HG03565 (cell line): ENCODE measurements at regions not wholly inside any gene's neighbourhood (a gene's known extent, or its start where the extent isn't known, plus 50 kb on each side); places are given as distances from the start of the nearest gene placed in this dataset.

Experiments
- ATAC-seq: cut with Tn5 transposase; IDR thresholded peaks from one replicate; pipeline ENCODE4 v1.9.1; 2021; ENCODE audit warnings: mild to moderate bottlenecking, moderate library complexity; ENCODE audit not compliant: unreplicated experiment

DNA sequence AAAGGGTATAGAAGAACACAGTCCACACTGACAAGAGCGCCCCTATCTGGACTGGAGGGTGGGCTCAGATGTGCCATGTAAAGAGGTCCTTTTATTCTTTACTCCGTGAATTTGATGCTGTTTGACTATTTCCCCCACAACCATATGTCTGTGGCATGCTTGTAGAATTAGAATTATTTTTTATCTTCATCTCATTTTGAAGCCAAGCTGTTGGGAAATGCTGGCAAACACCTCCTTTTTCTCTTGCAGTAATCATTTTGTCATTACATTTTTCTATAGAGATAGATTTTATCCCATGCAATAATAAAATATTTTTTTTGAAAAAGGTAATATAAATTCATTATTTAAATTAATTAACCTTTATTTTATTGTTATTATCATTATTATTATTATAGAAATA lies 926.6 kb upstream of the AUTS2 start:
- ATAC-seq: no peak

DNA sequence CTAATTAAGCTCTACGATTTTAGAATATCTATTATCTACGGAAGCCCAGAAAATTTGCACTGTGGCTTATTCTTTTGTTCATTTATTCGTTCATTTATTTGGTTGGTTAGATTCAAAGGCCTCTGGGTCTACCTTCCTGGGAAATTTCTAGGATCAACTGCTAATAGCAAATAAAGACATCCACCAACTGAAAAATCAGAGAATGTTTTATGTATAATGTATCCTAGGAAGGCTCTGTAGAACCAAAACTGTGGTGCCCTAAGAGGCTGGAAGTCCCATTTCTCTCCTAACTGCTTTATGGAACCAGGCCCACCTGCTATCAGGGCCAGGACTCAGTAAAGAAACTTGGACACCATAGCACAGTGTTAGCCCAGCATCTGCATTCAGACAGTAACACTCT lies 923.4 kb upstream of the AUTS2 start:
- ATAC-seq: no peak

GRCh38 chr7:68676813-68677535 lies 921.3 kb upstream of the AUTS2 start:
- ATAC-seq: no peak

DNA sequence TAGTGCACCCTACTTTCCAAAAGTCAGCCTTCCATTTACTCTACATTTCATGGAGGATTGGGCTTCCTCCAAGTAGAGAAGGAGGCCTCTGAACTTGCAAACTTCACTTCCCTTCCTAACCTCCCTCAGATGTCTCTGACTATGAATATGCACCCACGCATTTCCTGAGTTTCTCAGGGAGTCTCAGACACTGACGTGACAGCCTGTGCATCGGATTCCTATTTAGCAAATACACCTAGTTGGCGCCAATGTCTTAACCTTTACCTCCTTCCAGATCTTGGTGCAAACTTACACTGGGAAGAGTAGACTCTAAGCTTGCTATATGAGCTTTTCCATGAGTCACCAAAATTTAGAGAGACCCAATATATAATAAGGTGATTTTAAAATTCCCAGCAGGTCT lies 920.1 kb upstream of the AUTS2 start:
- ATAC-seq: no peak

DNA sequence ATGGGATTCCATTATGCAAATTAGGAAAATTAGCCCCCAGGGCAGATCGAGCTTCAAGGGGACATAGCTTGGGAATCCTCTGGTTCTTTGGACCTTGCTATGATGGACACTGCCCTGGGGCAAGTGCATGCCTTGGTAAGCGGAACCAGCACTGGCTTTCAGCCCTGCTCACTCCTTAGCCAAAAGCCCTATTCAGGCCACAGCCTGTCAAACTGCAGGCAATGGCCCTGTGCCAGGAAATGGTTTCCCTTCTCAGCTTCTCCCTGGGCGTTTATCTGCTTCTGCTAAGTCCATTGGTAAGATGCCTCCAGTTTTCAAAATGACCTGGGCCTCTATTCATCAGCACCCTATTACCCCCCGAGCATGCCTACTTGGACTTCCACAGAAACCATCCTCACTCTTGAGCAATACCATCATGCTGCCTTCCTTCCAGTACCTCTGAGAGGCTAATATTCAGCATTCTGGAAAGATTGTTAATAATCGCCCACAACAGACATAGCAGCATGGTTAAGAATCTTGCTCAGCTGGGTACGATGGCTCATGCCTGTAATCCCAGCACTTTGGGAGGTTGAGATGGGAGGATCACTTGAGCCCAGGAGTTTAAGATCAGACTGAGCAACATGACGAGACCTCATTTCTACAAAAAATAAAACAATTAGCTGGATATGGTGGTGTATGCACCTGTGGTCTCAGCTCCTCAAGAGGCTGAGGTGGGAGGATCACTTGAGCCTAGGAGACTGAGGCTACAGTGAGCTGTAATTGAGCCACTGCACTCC lies 918.6 kb upstream of the AUTS2 start:
- no peak for ATAC-seq

GRCh38 chr7:68680235-68680872 lies 917.9 kb upstream of the AUTS2 start:
- no peak for ATAC-seq

DNA sequence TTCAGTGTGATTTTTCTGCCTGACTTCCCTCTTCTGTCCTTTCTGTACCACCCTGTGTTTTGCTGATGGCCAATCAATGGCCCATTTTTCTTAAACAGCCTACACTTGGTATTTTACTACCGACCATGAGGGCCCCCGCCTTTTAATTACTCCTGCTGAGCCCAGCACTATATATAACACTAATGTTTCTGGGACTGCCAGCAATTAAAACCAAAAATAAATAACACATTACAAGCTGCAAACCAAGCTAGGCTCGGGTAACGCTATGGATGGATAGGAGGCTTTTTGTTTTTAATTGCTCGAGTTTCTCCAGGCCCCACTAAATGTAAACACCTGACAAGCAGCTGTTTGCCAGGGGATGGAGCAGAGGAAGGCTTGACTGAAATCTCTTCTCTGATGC lies 915.4 kb upstream of the AUTS2 start:
- no peak for ATAC-seq

DNA sequence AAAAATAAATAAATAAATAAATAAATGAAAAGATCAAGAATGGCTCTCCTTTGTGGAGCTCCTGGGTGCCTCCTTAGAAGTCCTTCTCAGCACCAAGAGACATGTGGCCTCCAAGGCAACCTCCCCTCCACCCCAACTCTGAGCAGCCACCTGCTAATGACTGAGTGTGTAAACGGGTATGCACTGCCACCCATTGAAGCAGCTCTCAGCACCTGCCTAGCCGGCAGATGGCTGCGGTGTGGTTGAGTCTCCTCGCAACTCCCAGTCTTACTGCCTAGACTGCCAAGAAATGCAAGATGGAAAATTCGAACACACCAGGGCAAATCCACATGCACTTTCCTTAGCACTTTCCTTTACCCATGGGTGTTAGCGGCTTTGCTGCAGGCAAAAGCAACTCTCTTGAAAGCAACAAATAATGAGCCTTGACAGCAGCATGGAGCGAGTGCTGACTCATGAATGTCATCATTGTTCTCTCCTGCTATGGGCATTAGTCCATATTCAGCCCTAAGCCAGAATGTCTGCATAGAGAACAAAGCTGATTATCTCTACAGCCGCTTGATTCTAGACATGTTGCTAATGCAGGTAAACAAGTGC lies 913.9 kb upstream of the AUTS2 start:
- ATAC-seq: no peak

GRCh38 chr7:68684996-68685395 lies 913.3 kb upstream of the AUTS2 start:
- ATAC-seq: no peak

DNA sequence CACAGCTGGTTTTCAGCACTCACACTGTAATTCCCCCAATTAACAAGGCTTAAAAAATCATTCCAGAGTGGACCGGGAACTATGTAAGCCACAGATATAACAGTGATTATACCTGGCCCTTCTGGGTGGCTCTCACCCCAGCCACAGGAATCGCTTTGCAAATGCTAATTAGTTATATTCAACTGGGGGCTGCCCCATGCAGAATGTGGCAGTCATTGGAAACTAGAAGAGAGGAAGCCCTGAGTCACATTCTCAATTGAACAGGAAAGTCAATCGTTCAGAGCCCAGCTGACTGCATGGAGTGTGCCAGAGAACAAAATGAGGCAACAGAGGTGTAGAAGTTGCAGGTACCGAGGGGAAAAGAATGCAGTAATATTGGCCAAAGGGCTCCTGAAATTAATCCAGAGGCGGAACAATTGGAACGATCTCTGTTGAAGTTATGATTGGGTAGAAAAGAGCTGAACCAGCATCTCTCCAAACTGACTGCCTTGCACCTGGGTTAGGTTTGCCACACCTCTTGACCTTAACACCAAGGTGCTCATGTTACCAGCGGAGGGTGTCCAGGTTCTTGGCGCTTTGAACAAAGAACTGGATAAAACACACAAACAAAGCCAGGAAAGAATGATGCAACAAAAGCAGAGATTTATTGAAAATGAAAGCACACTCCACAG lies 909.7 kb upstream of the AUTS2 start:
- no peak for ATAC-seq

DNA sequence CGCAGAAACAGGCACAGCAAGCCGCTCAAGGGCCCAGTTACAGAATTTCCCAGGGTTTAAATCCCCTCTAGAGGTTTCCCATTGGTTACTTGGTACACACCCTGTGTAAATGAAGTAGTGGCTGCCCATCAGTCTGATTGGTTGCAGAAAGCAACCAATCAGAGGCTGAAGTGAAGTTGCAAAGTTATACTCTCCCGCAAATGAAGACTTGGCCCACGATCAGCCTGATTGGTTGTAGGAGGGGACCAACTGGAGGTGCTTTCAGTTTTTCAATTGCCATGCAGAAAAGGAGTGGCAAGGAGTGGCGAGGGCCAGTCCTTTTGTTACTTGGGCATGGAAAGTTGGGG lies 909.2 kb upstream of the AUTS2 start:
- no peak for ATAC-seq

- no peak for ATAC-seq
Observed at GRCh38 chr7:68691261-68692216, 906.7 kb upstream of the AUTS2 start.

- ATAC-seq: no peak
Observed at GRCh38 chr7:68692511-68692910, 905.8 kb upstream of the AUTS2 start.

GRCh38 chr7:68694656-68695055 lies 903.6 kb upstream of the AUTS2 start:
- ATAC-seq: no peak

- no peak for ATAC-seq
Observed at GRCh38 chr7:68697796-68698280, 900.4 kb upstream of the AUTS2 start.

DNA sequence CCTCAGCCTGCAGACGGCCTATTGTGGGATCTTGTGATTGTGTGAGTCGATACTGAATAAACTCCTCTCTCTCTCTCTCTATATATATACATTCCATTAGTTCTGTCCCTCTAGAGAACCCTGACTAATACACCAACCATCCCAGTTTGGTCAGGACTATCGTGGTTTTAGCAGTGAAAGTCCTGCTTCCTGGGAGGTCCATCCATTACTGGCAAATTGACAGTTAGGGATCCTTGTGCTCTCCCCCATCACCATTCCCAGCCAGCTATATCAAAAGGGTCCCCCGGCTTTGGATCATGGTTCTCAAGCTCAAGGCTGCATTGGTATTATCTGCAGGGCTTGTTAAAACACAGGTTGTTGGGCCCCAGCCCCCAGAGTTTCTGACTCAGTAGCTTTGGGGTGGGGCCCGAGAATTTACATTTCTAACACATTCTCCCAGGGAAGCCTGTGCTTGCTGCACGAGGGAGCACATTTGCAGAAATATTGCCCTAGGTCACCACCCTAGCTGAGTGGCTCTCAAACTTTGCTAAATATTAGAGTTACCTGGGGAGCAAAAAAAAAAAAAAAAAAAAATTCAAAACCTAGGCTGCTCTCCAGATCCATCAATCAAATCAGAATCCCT lies 899.1 kb upstream of the AUTS2 start:
- ATAC-seq: no peak

- no peak for ATAC-seq
Observed at GRCh38 chr7:68700414-68700813, 897.9 kb upstream of the AUTS2 start.

GRCh38 chr7:68706291-68706690 lies 892.0 kb upstream of the AUTS2 start:
- ATAC-seq: no peak

GRCh38 chr7:68707159-68707558 lies 891.1 kb upstream of the AUTS2 start:
- ATAC-seq: no peak
